Upper lobe of left lung (tissue), 6 donors: ENCODE measurements at regions not wholly inside any gene's neighbourhood (a gene's known extent, or its start where the extent isn't known, plus 50 kb on each side); places are given as distances from the start of the nearest gene placed in this dataset.

Source experiments
- ATAC-seq, 2 donors: fragments of 200-7000 bp; cut with Tn5 transposase; one replicate each; pipeline ENCODE4 v1.9.1; 2022; ENCODE audit warnings: mild to moderate bottlenecking in 2 of 2, moderate library complexity in 2 of 2; ENCODE audit not compliant: low FRiP score in 2 of 2
- DNase-seq, 2 donors: peaks; one replicate each; pipeline ENCODE4 v3.0.0-alpha.2; 2019 to 2020
- H3K27ac ChIP-seq, 4 donors: fragments of 200-600 bp; sonication (generic); one replicate each; pipeline ENCODE4 v1.5.1; 2016 to 2019
- H3K27me3 ChIP-seq, 4 donors: fragments of 200-600 bp; sonication (generic); one replicate each; pipeline ENCODE4 v1.5.1; 2017 to 2019
- H3K36me3 ChIP-seq, 4 donors: fragments of 200-600 bp; sonication (generic); one replicate each; pipeline ENCODE4 v1.5.1; 2016 to 2019
- H3K4me1 ChIP-seq, 4 donors: fragments of 200-600 bp; sonication (generic); one replicate each; pipeline ENCODE4 v1.5.1; 2018 to 2019
- H3K4me3 ChIP-seq, 4 donors: fragments of 200-600 bp; sonication (generic); one replicate each; pipeline ENCODE4 v1.5.1; 2017 to 2019; ENCODE audit warnings: mild to moderate bottlenecking in 2 of 4, moderate library complexity in 1 of 4
- H3K9me3 ChIP-seq, 4 donors: fragments of 200-600 bp; sonication (generic); one replicate each; pipeline ENCODE4 v1.5.1; 2018 to 2019
- CTCF ChIP-seq, 6 experiments: fragments of 450-650 bp in 4 of 6; fragments of 200-600 bp in 2 of 6; sonication (generic) in 2 of 6; IDR thresholded peaks; one replicate each; pipeline ENCODE4 v1.5.1; 2016 to 2019; ENCODE audit warnings: antibody characterized with exemption in 6 of 6
- EP300 ChIP-seq, 4 donors: sonication (generic); formaldehyde crosslinking; IDR thresholded peaks; one replicate each; pipeline ENCODE4 v1.5.1; 2017; ENCODE audit warnings: antibody characterized with exemption in 4 of 4, control low read depth in 2 of 4
- POLR2A ChIP-seq, 4 donors: fragments of 450-650 bp; IDR thresholded peaks; one replicate each; pipeline ENCODE4 v1.5.1; 2016 to 2017; ENCODE audit warnings: antibody characterized with exemption in 4 of 4, mild to moderate bottlenecking in 2 of 4
- POLR2AphosphoS5 ChIP-seq, 2 donors: sonication (generic); formaldehyde crosslinking; IDR thresholded peaks; one replicate each; pipeline ENCODE4 v1.5.1; 2017; ENCODE audit warnings: antibody characterized with exemption in 2 of 2
- WGBS, 2 donors: methylation state at CpG; one replicate each; pipeline ENCODE4 v1.1.5; 2017 to 2018; 5-methylcytosine and 5-hydroxymethylcytosine counted together
- donor health status: DM: no; HTN: no; CAD: no; lungs with moderate emphysema.
- donor health status: DM: no; HTN: yes; CAD: no; lungs with severe emphysema.

- ATAC-seq, result no peak
- no peaks in the 10 kb centered on the region for H3K4me1 ChIP-seq
- H3K27me3 ChIP-seq, result no peaks in the 10 kb centered on the region
- no peak overlapping the region for H3K27ac ChIP-seq
- no peak overlapping the region for H3K4me3 ChIP-seq
- 70 to 72% methylated on average over 4 to 5 of the region's 5 CpGs for WGBS, 2 donors
- no peaks in the 10 kb centered on the region for H3K36me3 ChIP-seq
- no peak for TF ChIP-seq POLR2A (IDR thresholded peaks at IDR 0.05)
- no peak for TF ChIP-seq CTCF (IDR thresholded peaks at IDR 0.05)
- no peak for TF ChIP-seq POLR2AphosphoS5 (IDR thresholded peaks at IDR 0.05)
- no peak for TF ChIP-seq EP300 (IDR thresholded peaks at IDR 0.05)
- H3K9me3 ChIP-seq, result no peaks in the 10 kb centered on the region
- no peak for DNase-seq
Measured at GRCh38 chrX:39459204-39459603, 638.6 kb downstream of the BCOR start.

- no peaks in the 10 kb centered on the region for H3K36me3 ChIP-seq
- no peak for DNase-seq
- no peaks in the 10 kb centered on the region for H3K4me1 ChIP-seq
- 79 to 92% methylated on average over 3 of the region's 3 CpGs for WGBS, 2 donors
- H3K27ac ChIP-seq, result no peak overlapping the region
- H3K9me3 ChIP-seq, result no peaks in the 10 kb centered on the region
- no peak overlapping the region for H3K4me3 ChIP-seq
- TF ChIP-seq POLR2AphosphoS5 (IDR thresholded peaks at IDR 0.05) (no peak), POLR2A (IDR thresholded peaks at IDR 0.05) (no peak), CTCF (IDR thresholded peaks at IDR 0.05) (no peak), EP300 (IDR thresholded peaks at IDR 0.05) (no peak)
- ATAC-seq, result no peak
- H3K27me3 ChIP-seq, result no peaks in the 10 kb centered on the region
Measured at GRCh38 chrX:39459952-39460351, 637.8 kb downstream of the BCOR start.

GRCh38 chrX:39460499-39460898 lies 637.3 kb downstream of the BCOR start:
- no peak overlapping the region for H3K27ac ChIP-seq
- no peaks in the 10 kb centered on the region for H3K9me3 ChIP-seq
- ATAC-seq (no peak), DNase-seq (no peak)
- H3K4me3 ChIP-seq, result no peak overlapping the region
- no peaks in the 10 kb centered on the region for H3K36me3 ChIP-seq
- H3K4me1 ChIP-seq, result no peaks in the 10 kb centered on the region
- H3K27me3 ChIP-seq, result no peaks in the 10 kb centered on the region
- TF ChIP-seq EP300 (IDR thresholded peaks at IDR 0.05), result no peak
- TF ChIP-seq CTCF (IDR thresholded peaks at IDR 0.05), result no peak
- TF ChIP-seq POLR2A (IDR thresholded peaks at IDR 0.05), result no peak
- TF ChIP-seq POLR2AphosphoS5 (IDR thresholded peaks at IDR 0.05), result no peak
- WGBS, 2 donors, result 33 to 83% methylated on average over 1 of the region's 1 CpG

- H3K9me3 ChIP-seq, result no peaks in the 10 kb centered on the region
- no peak for DNase-seq
Measured at GRCh38 chrX:39462835-39463234, 634.9 kb downstream of the BCOR start.

More at GRCh38 chrX:39462835-39463234, 634.9 kb downstream of the BCOR start:
- 26 to 69% methylated on average over 1 of the region's 1 CpG for WGBS, 2 donors
- H3K4me1 ChIP-seq, result no peaks in the 10 kb centered on the region
- no peak for ATAC-seq
- no peak overlapping the region for H3K4me3 ChIP-seq
- TF ChIP-seq CTCF (IDR thresholded peaks at IDR 0.05), result no peak
- H3K27me3 ChIP-seq, result no peaks in the 10 kb centered on the region
- H3K36me3 ChIP-seq, result no peaks in the 10 kb centered on the region
- no peak overlapping the region for H3K27ac ChIP-seq
